K562 (cell line): ENCODE measurements at regions not wholly inside any gene's neighbourhood (a gene's known extent, or its start where the extent isn't known, plus 50 kb on each side); places are given as distances from the start of the nearest gene placed in this dataset.

Experiments
- AFF1 ChIP-seq, 2 experiments: fragments of 450-650 bp; IDR thresholded peaks; 2 replicates each; pipeline ENCODE4 v1.6.1; 2018; ENCODE audit warnings: mild to moderate bottlenecking in 2 of 2, low read depth in 1 of 2; ENCODE audit not compliant: partially characterized antibody in 2 of 2
- GATAD2A ChIP-seq: fragments of 450-650 bp; IDR thresholded peaks from 2 replicates; pipeline ENCODE4 v1.6.1; 2017
- MLX ChIP-seq, 2 experiments: fragments of 450-650 bp in 1 of 2; sonication (generic) in 1 of 2; formaldehyde crosslinking; conservative IDR thresholded peaks; 2 replicates each; pipeline versions ENCODE4 v1.4.0 to v1.8.1; 2020 to 2022; ENCODE audit warnings: mild to moderate bottlenecking in 1 of 2, missing genetic modification reagents in 1 of 2
- MXI1 ChIP-seq: IDR thresholded peaks from 2 replicates; pipeline ENCODE4 v1.6.1; 2011; ENCODE audit warnings: low read depth, mild to moderate bottlenecking, improper control_type of control experiment, low read length
- POU5F1 ChIP-seq: fragments of 150-350 bp; IDR thresholded peaks from 2 replicates; pipeline ENCODE4 v1.6.1; 2014; ENCODE audit warnings: borderline replicate concordance, low read length, low read depth, mild to moderate bottlenecking; ENCODE audit not compliant: partially characterized antibody
- SRSF7 ChIP-seq: fragments of 200-400 bp; formaldehyde crosslinking; optimal IDR thresholded peaks from 2 replicates; pipeline ENCODE3; 2017; ENCODE audit warnings: mild to moderate bottlenecking, low read depth, low read length
- ZNF311 ChIP-seq: fragments of 250-450 bp; sonication (Bioruptor Pico); IDR thresholded peaks from 2 replicates; pipeline ENCODE4 v1.4.0; 2020; ENCODE audit warnings: mild to moderate bottlenecking, moderate library complexity
- ZNF696 ChIP-seq: fragments of 250-450 bp; sonication (Bioruptor Pico); conservative IDR thresholded peaks from 2 replicates; pipeline ENCODE4 v1.4.0; 2020; ENCODE audit warnings: mild to moderate bottlenecking, moderate library complexity
- ZNF707 ChIP-seq: fragments of 250-450 bp; sonication (Bioruptor Pico); conservative IDR thresholded peaks from 2 replicates; pipeline ENCODE4 v1.8.0; 2022; ENCODE audit warnings: inconsistent platforms, mild to moderate bottlenecking, moderate library complexity
- TF ChIP-seq, protein P1 (sequence below): fragments of 450-650 bp; IDR thresholded peaks from 2 replicates; pipeline ENCODE4 v1.6.1; 2016; ENCODE audit warnings: mild to moderate bottlenecking, moderate library complexity

- TF ChIP-seq, protein P1, sequence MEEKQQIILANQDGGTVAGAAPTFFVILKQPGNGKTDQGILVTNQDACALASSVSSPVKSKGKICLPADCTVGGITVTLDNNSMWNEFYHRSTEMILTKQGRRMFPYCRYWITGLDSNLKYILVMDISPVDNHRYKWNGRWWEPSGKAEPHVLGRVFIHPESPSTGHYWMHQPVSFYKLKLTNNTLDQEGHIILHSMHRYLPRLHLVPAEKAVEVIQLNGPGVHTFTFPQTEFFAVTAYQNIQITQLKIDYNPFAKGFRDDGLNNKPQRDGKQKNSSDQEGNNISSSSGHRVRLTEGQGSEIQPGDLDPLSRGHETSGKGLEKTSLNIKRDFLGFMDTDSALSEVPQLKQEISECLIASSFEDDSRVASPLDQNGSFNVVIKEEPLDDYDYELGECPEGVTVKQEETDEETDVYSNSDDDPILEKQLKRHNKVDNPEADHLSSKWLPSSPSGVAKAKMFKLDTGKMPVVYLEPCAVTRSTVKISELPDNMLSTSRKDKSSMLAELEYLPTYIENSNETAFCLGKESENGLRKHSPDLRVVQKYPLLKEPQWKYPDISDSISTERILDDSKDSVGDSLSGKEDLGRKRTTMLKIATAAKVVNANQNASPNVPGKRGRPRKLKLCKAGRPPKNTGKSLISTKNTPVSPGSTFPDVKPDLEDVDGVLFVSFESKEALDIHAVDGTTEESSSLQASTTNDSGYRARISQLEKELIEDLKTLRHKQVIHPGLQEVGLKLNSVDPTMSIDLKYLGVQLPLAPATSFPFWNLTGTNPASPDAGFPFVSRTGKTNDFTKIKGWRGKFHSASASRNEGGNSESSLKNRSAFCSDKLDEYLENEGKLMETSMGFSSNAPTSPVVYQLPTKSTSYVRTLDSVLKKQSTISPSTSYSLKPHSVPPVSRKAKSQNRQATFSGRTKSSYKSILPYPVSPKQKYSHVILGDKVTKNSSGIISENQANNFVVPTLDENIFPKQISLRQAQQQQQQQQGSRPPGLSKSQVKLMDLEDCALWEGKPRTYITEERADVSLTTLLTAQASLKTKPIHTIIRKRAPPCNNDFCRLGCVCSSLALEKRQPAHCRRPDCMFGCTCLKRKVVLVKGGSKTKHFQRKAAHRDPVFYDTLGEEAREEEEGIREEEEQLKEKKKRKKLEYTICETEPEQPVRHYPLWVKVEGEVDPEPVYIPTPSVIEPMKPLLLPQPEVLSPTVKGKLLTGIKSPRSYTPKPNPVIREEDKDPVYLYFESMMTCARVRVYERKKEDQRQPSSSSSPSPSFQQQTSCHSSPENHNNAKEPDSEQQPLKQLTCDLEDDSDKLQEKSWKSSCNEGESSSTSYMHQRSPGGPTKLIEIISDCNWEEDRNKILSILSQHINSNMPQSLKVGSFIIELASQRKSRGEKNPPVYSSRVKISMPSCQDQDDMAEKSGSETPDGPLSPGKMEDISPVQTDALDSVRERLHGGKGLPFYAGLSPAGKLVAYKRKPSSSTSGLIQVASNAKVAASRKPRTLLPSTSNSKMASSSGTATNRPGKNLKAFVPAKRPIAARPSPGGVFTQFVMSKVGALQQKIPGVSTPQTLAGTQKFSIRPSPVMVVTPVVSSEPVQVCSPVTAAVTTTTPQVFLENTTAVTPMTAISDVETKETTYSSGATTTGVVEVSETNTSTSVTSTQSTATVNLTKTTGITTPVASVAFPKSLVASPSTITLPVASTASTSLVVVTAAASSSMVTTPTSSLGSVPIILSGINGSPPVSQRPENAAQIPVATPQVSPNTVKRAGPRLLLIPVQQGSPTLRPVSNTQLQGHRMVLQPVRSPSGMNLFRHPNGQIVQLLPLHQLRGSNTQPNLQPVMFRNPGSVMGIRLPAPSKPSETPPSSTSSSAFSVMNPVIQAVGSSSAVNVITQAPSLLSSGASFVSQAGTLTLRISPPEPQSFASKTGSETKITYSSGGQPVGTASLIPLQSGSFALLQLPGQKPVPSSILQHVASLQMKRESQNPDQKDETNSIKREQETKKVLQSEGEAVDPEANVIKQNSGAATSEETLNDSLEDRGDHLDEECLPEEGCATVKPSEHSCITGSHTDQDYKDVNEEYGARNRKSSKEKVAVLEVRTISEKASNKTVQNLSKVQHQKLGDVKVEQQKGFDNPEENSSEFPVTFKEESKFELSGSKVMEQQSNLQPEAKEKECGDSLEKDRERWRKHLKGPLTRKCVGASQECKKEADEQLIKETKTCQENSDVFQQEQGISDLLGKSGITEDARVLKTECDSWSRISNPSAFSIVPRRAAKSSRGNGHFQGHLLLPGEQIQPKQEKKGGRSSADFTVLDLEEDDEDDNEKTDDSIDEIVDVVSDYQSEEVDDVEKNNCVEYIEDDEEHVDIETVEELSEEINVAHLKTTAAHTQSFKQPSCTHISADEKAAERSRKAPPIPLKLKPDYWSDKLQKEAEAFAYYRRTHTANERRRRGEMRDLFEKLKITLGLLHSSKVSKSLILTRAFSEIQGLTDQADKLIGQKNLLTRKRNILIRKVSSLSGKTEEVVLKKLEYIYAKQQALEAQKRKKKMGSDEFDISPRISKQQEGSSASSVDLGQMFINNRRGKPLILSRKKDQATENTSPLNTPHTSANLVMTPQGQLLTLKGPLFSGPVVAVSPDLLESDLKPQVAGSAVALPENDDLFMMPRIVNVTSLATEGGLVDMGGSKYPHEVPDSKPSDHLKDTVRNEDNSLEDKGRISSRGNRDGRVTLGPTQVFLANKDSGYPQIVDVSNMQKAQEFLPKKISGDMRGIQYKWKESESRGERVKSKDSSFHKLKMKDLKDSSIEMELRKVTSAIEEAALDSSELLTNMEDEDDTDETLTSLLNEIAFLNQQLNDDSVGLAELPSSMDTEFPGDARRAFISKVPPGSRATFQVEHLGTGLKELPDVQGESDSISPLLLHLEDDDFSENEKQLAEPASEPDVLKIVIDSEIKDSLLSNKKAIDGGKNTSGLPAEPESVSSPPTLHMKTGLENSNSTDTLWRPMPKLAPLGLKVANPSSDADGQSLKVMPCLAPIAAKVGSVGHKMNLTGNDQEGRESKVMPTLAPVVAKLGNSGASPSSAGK: no peak
- TF ChIP-seq AFF1 (IDR thresholded peaks at IDR 0.05; ENCODE audit: low read depth in 1 of 2, partially characterized antibody in 2 of 2) (no peak), GATAD2A (no peak), MLX (CRISPR knock-in tag; conservative IDR thresholded peaks at IDR 0.05) (no peak), MXI1 (no peak), ZNF707 (CRISPR knock-in tag) (no peak), ZNF311 (CRISPR knock-in tag) (no peak), ZNF696 (CRISPR knock-in tag) (no peak), POU5F1 (no peak), SRSF7 (no peak)
- TF ChIP-seq, all 486 proteins: peak for 0
Observed at GRCh38 chr6:143620447-143620846, 57.3 kb upstream of the PHACTR2 start (continued).
